ENCODE measurements at regions not wholly inside any gene's neighbourhood (a gene's known extent, or its start where the extent isn't known, plus 50 kb on each side); places are given as distances from the start of the nearest gene placed in this dataset.

DNA sequence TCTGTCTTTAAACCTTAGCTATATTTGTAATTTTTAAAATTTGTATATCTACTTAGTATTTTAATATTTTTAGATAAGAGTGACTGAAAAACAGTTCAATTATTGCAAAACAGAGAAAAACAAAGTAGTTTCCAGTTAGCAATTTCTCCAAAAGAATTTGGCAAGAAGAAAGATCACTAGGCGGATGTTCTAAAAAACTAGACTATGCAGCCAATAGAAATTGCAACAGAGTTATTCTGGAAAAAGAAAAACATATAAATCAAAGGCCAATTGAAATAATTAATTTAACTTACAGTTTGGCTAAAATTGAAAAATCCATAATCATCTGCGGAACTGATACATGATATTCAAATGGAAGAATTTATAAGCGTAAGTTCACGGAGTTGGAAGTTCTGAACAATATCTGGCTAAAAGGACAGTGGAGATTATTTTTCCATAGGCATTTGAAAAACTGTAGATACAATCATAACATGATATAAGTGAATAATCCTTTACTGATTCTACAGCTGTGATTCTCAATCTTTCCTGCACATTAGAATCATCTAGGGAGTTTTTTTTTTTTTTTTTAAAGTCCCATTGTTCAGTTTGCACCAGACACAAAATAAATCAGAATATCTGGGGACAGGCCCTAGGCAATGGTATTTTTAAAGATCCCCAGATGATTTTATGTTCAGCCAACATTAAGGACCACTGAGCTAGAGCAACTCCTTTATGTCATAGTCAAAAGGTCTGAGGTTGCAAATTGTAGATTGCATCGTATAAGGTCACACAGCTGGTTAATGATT, 605.1 kb upstream of the DAB2 start:
- DNase-seq = no peak

DNA sequence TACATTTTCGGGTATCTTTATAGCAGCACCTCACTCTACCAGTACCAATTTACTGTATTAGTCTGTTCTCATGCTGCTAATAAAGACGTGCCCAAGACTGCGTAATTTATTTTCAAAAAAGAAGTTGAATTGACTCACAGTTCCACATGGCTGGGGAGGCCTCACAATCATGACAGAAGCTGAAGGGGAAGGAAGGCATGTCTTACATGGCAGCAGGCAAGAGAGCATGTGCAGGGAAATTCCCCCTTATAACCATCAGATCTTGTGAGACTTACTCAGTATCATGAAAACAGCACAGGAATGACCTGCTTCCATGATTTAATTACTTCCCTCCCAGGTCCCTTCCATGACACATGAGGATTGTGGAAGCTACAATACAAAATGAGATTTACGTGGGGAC, 602.6 kb upstream of the DAB2 start:
- no peak for DNase-seq

DNA sequence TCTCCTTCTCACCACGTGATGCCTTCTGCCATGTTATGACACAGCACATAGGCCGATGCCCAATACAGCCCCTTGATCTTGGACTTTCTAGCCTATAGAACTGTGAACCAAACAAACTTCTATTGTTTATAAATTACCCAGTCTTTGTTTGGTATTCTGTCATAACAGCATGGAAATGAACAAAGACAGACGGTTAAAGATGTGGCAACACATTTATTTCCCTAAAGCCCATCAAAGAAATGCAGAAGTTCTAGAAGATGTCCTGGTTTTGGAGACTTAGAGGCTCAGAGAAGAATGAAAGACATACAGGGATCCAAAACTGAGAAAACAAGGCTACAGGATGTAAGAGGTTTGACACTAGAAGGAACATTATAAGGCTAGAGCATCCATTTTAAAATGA, 600.8 kb upstream of the DAB2 start:
- no peak for DNase-seq

DNA sequence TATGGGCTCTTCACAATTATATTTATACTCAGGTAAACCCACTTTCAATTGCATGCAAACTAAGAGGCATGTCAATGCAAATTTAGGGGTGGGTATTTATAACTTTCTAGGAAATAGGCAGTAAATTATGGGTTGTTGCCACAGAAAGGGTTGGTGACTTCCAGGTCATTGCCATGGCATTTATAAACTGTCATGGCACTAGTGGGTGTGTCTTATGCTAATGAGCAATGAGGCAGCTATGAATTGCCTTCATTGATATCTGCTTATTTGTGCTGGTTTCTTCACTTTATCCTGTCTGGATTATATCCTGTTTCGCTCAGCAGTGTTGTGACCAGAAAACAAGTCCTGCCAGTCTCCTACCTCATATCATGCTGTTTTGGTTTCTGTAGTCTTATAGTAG, 597.3 kb upstream of the DAB2 start:
- DNase-seq = no peak

DNA sequence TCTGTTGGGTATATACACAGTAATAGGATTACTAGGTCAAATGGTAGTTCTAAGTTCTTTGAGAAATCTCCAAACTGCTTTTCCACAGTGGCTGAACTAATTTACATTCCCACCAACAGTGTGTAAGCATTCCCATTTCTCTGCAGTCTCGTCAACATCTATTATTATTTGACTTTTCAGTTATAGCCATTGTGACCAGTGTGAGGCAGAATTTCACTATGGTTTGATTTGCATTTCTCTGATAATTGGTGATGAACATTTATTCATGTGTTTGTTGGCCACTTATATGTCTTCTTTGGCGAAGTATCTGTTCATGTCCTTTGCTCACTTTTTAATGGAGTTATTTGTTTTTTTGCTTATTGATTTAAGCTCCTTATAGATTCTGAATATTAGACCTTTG, 596.2 kb upstream of the DAB2 start:
- DNase-seq = no peak

DNA sequence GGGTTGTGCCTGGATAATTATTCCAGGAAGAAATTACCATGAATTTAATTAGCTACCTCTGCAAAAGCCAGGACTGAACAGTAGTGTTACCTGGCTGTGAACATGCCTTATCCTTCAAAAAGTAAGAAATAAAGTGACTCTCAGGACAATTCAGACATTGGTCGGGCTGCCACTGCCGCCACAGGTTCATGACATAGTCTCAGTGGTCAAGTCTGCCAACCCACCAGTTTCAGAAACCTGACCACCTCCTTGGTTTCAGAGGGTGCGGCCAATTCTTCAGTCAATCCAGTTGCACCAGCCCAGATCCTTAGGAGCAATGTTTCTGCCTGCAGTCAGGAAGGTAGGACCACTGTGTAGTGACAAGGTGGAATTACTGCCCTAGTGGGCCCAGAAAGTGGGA, 593.1 kb upstream of the DAB2 start:
- DNase-seq = no peak

DNA sequence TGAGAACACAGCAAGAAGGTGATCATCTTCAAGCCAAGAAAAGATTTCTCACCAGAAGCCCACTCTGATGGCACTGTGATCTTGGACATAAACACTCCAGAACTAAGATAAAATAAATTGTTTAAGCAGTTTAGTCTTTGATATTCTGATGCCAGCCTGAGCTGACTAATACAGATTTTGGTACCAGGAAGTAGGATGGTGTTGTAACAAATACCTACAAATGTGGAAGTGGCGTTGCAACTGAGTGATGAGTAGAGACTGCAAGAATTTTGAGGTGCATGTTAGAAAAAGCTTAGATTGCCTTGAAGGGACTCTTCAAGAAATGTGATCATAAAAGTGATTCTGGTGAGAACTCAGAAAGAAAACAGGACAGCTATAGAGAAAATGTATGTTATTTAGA, 592.4 kb upstream of the DAB2 start:
- no peak for DNase-seq

DNA sequence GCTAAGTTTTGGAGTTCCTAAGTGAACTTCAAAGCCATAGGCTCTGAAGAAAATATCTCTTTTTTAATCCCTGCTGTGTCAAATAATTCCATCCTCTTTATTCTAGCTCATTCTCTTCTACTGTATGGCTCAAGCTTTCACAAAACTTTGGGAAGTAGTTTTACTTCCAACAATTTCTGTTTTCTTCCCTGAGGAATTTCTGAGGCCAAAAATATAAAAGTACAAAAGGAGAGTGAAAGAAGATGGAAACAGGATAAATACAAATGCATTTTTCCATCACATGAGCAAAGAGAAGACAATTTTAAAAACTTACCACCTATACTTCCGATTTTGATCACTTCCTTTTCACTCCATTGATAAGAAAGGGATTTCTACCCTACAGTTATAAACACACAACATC, 585.7 kb upstream of the DAB2 start:
- DNase-seq = no peak

DNA sequence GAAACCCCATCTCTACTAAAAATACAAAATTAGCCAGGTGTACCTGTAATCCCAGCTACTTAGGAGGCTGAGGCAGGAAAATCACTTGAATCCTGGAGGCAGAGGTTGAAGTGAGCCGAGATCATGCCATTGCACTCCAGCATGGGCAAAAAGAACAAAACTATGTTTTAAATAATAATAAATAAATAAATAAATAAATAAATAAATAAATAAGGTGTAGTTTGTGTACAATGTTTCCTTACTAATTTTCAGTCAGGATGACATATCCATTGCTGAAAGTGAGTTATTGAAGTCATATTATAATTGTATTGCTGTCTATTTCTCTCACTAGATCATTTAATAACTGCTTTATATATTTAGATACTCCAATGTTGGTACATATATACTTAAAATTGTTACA, 581.5 kb upstream of the DAB2 start:
- DNase-seq = no peak

DNA sequence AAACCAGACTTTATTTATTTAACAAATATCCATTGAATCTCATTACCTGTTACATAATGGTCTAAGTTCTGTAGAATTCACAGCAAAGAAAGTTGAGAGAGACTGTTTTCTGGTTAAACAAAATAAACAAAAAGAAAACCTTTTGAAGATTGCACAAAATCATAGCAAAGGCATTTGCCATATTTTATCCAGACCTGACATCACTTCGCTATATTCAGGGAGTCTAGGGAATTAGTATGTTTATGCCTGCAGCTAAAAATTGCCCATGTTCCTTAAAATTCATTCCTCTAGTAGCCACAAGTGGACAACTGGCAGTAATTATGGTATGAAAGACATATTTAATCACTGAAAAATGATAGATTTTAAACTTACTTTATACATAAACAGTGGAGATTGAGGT, 577.0 kb upstream of the DAB2 start:
- no peak for DNase-seq

DNA sequence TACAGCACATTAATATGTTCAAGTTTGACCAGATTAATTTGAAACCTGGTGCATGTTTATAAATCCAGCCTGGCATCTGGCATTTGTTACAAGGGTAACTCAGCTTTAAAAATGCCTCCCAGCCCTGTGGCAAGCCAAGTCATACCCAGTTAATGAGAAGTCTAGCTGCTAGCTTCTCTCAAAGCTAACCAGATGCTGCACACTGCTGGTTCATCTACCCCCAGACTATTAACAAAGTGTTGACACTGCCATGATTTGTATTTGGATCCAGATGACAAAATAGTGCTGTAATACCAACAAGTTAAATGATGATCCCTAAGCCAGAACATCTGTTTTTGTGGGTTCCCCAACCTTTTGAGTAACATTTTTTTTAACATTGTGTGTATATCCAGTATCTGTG, 573.7 kb upstream of the DAB2 start:
- DNase-seq = no peak

DNA sequence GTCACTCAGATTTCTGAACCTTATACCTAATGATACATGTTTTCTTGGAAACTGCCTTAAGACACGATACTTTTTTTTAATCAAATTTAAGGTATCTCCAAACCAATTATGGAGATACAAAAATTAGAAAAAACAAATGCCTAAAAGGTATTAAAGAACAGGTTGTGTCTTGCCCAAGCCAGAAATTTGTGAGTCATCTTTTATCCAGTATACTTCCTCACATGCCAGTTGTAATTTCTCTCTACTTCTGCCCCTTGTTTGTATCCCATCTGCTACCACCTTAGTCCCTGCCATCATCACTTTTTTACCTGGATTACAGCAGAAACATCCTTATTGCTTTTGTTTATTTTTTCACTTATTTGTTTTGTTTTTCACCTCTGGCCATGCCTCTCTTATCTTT, 571.2 kb upstream of the DAB2 start:
- no peak for DNase-seq

DNA sequence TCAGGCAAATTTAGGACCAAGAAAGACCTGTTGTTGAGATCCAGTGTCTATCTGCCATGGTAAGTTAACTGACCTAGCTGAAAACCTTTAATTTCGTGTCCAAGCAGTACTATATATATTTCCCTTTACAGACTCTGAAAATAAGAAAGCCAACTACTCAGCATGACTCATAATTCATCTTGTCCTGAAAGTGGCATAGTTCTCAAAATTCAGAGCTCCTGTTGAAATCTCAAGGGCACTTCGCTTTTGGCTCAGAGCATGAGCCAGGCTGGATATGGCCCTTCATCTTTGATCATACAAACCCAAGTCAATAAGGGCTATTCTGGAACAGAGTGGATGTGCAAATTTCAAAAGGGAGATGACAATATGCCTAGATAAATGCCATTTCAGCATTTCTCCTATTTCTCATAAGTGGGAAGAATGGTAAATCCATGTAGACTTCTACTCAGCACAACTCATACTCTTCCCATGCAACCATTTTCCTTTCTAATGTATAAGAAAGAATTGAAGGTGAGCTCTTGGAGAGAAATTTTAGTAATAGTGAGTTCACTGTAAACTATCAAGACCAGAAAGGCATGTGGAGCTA, 567.9 kb upstream of the DAB2 start:
- no peak for DNase-seq

DNA sequence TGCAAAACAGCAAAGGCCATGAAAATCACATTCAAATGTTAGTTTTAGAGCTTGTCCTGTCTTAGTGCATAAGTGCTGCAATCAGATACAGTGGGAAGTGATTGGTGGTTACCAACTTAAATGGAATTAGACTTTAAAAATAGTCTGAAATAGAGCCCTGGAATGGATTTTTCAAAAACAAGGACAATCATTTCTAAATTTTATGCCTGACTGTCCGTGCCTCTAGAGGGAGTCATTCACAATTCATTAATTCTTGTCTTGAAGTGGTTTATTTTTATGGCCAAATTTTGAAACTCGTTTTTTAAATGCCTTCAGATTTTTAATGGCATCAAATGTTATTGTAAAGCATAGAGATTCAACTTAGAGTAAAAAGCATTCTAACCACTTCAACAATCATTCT, 561.8 kb upstream of the DAB2 start:
- DNase-seq = no peak

DNA sequence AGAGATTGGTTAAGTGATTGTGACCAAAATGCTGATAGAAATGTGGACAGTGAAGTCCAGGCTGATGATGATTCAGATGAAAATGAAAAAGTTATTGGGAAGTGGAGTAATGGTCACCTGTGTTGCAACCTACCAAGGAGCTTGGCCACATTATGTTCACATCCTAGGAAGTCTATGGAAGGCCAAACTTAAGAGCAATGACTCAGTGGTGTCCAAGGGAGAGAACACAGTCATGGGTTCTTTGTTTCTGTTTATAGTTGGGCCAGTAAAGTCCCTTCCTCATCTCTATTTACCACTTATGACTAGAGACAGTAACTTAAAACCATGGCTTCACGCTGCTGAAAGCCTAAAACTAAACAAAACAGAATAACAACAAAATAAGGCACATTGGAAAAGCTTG, 555.3 kb upstream of the DAB2 start:
- no peak for DNase-seq

DNA sequence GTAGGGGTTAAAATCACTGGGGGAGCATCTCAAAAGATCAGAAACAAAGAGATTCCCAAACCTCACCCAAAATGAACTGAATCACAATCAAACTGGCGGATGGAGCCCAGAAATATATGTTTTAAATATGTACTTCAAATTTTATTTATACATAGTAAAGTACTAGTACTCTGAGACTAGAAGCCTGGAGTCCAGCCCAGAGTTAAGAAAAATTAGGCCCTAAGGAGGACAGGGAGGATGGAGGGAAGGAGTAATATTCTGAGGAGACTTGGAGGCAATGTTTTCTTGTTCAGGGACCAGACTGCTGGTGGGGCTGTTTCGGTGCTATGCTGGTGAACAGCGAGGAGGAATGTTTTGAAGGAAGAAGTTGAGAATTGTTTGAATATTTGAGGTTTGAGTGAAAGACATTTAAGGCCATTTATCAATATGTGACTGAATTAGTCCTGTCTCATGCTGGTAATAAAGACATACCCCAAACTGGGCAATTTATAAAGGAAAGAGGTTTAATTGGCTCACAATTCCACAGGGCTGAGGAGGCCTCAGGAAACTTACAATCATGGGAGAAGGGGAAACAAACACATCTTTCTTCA, 552.4 kb upstream of the DAB2 start:
- DNase-seq = no peak

DNA sequence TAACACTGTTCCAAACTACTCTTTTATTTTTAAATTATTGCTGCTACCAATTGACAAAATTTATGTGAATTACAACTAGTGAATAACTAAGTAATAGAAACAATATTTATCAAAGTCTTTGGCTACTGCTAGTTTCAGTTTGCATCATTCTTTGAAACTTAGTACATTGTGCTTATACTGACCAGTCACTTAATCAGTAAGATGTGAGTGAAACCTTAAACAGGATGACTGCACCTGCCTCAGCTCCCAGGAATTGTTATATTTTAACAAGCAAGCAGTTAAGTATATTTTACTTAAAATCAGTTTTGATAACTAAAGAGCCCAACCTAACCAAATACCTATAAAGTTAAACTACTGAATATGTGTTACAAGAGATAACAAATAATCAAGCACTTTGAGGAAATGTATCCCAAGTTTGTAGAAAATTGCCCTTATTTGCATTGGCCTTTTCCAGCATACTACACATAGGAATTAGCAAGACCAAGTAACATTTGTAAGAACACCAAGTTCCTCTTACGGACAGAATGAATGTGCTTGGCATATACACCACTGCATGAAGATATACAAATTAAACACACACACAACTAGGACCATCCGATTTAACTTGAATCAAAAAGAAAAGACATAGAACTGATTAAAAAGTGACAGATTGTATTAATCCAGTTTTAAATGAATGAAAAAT, 545.5 kb upstream of the DAB2 start:
- no peak for DNase-seq

DNA sequence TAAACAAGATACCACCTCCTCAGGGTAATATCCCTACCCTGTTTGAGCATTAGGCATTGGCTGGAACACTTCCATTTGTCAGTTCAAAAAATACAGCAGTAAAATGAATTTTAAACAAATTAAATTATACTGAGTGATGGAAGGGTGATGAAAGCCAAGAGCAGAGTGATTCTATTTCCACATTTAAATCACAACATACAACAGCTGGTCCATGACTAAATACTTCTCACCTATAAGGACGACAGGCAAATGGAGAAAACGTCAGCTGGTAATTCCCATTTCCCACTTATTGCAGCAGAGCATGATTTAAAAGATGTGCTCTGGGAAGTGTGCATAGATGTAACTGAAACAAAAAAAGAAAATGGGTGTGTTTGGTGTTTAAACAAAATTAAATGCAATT, 543.6 kb upstream of the DAB2 start:
- no peak for DNase-seq

DNA sequence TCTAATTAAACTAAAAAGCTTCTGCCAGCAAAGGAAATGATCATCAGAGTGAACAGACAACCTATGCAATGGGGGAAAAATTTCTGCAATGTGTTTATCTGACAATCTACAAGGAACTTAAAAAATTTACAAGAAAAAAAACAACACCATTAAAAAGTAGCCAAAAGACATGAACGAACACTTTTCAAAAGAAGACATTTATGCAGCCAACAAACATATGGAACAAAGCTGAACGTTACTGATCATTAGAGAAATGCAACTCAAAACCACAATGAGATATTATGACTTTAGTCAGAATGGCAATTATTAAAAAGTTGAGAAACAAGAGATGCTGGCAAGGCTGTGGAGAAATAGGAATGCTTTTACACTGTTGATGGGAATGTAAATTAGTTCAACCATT, 530.4 kb upstream of the DAB2 start:
- no peak for DNase-seq

DNA sequence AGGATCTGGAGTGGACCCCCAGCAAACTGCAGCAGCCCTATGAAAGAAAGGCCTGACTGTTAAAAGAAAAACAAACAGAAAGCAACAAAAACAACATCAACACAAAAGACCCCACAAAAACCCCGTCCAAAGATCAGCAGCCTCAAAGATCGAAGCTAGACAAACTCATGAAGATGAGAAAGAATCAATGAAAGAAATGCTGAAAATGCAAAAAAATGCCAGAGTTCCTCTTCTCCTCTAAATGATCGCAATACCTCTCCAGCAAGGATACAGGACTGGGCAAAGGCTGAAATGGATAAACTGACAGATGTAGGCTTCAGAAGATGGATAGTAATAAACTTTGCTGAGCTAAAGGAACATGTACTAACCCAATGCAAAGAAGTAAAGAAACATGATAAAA, 526.3 kb upstream of the DAB2 start:
- no peak for DNase-seq

DNA sequence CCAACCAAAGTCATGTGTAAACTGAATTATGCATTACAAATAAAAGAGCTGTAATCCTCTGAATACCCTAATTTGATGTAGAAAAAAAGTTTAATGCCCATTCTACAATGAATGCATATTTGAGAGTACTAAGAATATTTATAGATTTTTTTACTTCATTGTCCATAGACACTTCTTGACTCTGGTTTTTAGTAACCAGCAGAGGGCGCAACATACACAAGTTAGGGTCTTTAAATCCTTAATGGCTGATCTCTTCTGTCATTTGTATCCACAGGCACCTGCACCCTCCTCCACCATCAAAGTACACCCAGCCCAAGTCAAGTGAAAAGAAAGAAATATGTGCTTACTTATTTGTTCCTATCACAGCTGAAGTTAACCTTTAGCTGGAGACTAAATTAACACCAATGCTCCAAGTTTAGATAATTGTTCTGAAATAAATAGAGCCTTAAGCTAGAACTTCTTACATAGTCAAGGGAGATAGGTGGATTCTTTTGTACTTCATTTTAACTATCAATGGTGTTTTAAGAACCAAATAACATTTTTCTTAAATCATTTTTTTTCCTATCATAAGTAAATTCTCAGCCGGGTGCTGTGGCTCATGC, 524.2 kb upstream of the DAB2 start:
- DNase-seq = peak; percentile 88

DNA sequence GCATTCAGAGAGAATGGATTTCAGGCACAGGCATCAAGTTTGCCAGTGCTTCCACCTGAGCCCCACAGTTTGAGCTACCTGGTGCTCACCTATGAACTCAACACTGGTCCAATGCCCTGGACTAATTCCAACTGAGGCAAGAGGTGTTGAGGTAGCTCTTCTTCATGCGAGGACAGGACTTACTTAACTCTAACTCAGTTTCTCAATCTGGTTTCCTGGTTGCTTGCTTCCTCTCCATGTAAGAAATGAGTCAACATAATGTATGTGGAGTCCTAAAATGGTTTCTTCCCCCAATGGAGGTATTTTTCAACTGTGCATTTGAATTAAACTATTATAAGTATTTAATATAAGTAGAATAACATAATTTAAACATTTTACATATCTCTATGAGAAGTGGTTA, 523.6 kb upstream of the DAB2 start:
- DNase-seq = no peak

DNA sequence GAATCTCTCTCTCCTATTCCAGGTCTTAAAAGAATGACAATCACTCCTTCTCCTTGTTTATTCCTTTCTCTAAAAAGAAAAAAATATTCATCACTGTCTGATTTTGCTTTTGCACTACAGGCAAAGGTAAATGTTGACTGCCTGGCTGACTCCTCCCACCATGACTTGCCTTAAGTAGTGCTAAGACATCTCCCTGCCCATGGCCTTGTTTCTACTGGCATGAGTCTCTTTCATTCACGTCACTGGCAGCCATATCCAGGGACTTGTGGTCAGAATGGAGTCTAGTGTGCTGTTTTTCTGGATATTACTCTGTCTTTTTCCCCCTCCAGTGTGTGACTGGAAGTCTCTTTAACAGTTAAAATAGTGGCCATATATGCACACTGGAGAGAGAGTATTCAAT, 522.9 kb upstream of the DAB2 start:
- no peak for DNase-seq

All from SHP77 treated with DMSO at 0.1 percent for 48 hours (cell line).